Esophagus (tissue), 2 donors: ENCODE measurements at regions not wholly inside any gene's neighbourhood (a gene's known extent, or its start where the extent isn't known, plus 50 kb on each side); places are given as distances from the start of the nearest gene placed in this dataset.
"Not testable (repeated sequence)": the region's sequence is repeated elsewhere in the genome, so short reads cannot be mapped to it uniquely, and the experiment has no call there.

Experiments used
- H3K27ac ChIP-seq, 2 donors: one replicate each; pipeline ENCODE4 v1.5.1; 2013; ENCODE audit warnings: low read depth in 2 of 2, mild to moderate bottlenecking in 2 of 2, inconsistent platforms in 1 of 2, low read length in 1 of 2, moderate library complexity in 1 of 2
- H3K27me3 ChIP-seq, 2 donors: one replicate each; pipeline ENCODE4 v1.6.1; 2013; ENCODE audit warnings: low read length in 2 of 2, control low read depth in 1 of 2, mild to moderate bottlenecking in 1 of 2; ENCODE audit not compliant: insufficient read depth in 2 of 2, control insufficient read depth in 1 of 2
- H3K36me3 ChIP-seq, 2 donors: one replicate each; pipeline ENCODE4 v1.6.1; 2013; ENCODE audit warnings: low read length in 1 of 2; ENCODE audit not compliant: control insufficient read depth in 2 of 2, insufficient read depth in 2 of 2
- H3K4me1 ChIP-seq, 2 donors: one replicate each; pipeline ENCODE4 v1.6.1; 2013; ENCODE audit warnings: low read length in 1 of 2; ENCODE audit not compliant: control insufficient read depth in 2 of 2, insufficient read depth in 2 of 2
- H3K4me3 ChIP-seq, 2 donors: one replicate each; pipeline ENCODE4 v1.5.1; 2013; ENCODE audit warnings: low read length in 2 of 2, mild to moderate bottlenecking in 2 of 2, low read depth in 1 of 2, moderate library complexity in 1 of 2
- H3K9me3 ChIP-seq, 2 donors: one replicate each; pipeline ENCODE4 v1.6.1; 2013; ENCODE audit warnings: mild to moderate bottlenecking in 2 of 2, low read depth in 1 of 2, low read length in 1 of 2, moderate library complexity in 1 of 2; ENCODE audit not compliant: control insufficient read depth in 2 of 2, insufficient read depth in 1 of 2
- WGBS, 2 donors: extraction: QIAGEN DNeasy Blood & Tissue Kit; methylation state at CpG; one replicate each; pipeline ENCODE4 v1.1.7; 2013; 5-methylcytosine and 5-hydroxymethylcytosine counted together
- donor health status: healthy with polysubstance abuse.
- donor health status: Bipolar disorder and iron deficiency.

DNA sequence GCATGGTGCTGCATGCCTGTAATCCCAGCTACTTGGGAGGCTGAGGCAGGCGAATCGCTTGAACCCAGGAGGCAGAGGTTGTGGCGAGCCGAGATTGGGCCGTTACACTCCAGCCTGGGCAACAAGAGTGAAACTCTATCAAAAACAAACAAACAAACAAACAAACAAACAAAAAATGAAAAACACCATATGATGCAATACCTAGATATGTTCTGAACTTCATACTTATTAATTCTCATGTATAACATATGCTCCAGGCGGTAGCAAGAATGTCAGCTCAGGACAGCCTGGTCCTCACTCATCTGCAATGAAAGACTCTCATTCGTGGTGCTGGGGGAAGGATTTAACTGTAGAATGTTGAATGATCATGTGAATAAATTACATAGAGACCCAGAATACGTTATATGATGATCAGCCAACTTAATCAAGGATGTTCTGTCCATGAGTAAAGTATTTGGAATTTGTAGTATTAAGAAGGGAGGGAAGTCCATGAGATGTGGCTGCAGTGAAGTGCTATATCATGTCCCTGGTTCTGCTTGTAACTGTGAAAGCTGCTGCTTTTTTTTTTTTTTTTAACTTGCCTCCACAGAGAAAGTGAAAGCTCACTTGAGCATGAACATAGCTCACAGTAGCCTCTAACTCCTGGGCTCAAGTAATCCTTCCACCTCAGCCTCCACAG is 206.8 kb downstream of the UQCRFS1 start:
- no peak overlapping the region for H3K27ac ChIP-seq
- H3K36me3 ChIP-seq, result no peaks in the 10 kb centered on the region
- no peaks in the 10 kb centered on the region for H3K4me1 ChIP-seq
- H3K9me3 ChIP-seq, result no peaks in the 10 kb centered on the region
- no peak overlapping the region for H3K4me3 ChIP-seq
- H3K27me3 ChIP-seq, result no peaks in the 10 kb centered on the region
- WGBS, 2 donors, result 85 to 86% methylated on average over 8 of the region's 8 CpGs

DNA sequence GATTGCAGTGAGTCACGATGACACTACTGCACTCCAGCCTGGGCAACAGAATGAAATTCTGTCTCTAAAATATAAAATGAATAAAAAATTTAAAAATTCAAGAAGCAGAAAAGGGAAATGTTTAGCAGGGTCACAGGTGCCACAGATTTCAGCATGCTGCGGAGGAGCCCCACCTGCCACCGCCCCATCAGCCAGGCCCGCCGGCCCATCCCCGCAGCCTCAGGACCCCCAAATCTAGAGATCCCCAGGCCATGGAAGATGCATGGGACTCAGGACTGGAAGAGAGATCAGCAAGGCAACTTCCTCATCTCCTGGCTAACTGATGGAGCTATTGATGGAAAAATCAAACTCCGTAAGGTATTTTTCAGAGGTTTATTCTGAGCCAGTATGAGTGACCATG is 208.2 kb downstream of the UQCRFS1 start:
- no peaks in the 10 kb centered on the region for H3K27me3 ChIP-seq
- 96 to 98% methylated on average over 7 of the region's 7 CpGs for WGBS, 2 donors
- H3K9me3 ChIP-seq, result no peaks in the 10 kb centered on the region
- H3K27ac ChIP-seq, result no peak overlapping the region
- H3K36me3 ChIP-seq, result no peaks in the 10 kb centered on the region
- H3K4me3 ChIP-seq, result no peak overlapping the region
- H3K4me1 ChIP-seq, result no peaks in the 10 kb centered on the region

DNA sequence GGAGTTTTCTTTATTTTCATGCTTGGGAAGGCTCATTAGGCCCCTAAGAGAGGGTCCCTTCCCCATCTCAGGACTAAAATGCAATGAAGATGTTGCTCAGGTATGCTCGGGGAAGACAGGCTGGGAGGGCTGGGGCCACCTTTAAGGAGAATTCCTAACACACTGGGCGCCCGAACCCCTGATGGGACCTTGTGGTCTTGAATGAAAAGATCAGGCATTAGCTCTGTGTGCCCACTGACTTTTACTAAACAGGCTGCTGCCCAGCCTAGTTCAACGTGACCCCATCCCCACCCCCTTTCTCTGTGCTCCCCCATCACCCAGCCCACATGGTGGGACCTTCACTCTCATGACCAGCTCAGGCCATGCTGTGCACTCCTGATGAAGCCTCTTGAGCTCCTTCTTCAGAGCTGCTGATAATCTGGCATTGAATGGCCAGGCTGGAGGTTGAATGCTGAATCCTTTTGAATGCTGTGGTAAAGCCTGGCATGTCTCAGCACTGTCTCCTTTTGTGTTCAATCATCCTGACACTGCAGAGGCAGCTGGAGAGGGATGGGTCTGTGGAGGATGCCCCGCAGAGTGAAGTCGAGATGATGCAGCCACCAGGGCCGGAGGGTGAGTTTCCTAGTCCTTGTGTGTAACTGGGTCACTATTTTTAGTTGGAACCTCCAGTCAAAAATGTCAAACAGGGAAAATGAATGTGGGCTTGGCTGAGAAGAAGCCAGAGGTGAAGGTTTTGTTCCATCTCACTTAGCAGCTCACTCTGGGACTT is 209.1 kb downstream of the UQCRFS1 start:
- H3K4me1 ChIP-seq, result no peaks in the 10 kb centered on the region
- no peak overlapping the region for H3K4me3 ChIP-seq
- no peaks in the 10 kb centered on the region for H3K36me3 ChIP-seq
- WGBS, 2 donors, result 66 to 71% methylated on average over 7 of the region's 7 CpGs
- no peaks in the 10 kb centered on the region for H3K27me3 ChIP-seq
- no peaks in the 10 kb centered on the region for H3K9me3 ChIP-seq
- no peak overlapping the region for H3K27ac ChIP-seq

DNA sequence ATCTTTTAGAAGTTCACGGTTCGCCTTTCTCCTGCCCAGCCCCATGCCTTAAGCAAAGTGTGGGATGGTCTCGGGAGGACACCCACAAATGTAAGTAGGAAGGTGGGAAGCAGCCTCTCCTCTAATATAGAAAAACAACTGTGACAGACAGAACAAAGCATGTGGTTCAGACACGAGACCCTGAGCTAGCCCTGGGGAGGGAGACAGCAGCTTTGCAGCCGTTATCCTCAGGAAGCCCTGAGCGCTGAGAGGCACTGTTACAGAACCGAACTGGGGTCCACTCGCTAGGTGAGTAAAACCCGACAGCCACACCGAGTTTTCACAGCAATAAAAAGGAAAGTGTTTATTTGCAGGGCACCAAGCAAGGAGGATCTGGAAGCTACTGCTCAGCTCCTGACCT is 210.6 kb downstream of the UQCRFS1 start:
- no peak overlapping the region for H3K27ac ChIP-seq
- no peaks in the 10 kb centered on the region for H3K27me3 ChIP-seq
- WGBS, 2 donors, result 67 to 69% methylated on average over 10 of the region's 10 CpGs
- no peaks in the 10 kb centered on the region for H3K36me3 ChIP-seq
- H3K9me3 ChIP-seq, result peaks cover 0 to 4% of the 10 kb centered on the region in 2 donors
- no peaks in the 10 kb centered on the region for H3K4me1 ChIP-seq
- H3K4me3 ChIP-seq, result no peak overlapping the region

DNA sequence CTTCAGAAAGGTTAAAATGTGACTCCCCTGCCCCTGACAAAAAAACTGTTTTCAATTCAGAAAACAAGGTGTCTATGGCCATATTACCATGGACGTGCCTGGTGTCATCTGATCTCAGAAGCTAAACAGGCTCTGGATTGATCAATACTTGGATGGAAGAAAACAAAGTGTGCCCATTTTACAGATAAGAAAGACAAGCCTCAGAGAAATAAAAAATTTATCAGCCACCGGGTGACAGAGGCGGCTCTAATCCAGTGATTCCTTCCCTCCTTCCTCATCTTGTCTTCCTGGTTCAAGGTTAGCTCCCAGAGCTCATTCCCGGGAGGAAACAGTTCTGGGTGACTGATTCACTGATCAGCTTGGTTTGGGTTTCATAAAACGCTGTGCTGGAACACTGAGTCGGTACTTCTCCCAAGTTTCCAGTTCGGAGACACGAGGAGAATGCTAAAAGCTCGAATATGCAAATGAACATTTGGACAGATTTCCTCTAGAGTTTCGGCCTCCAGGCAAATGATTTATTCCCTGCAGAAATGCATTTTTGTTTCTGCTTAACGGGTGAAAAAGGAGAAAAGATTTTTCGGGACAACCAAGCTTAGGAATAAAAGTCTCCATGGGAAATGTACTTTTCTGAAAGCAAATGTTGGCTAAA is 211.2 kb downstream of the UQCRFS1 start:
- Histone ChIP-seq H3K9me3 (peaks cover 0 to 7% of the 10 kb centered on the region in 2 donors), H3K4me3 (no peak overlapping the region), H3K27me3 (no peaks in the 10 kb centered on the region), H3K4me1 (no peaks in the 10 kb centered on the region), H3K27ac (no peak overlapping the region), H3K36me3 (no peaks in the 10 kb centered on the region)
- 43 to 47% methylated on average over 12 of the region's 12 CpGs for WGBS, 2 donors

DNA sequence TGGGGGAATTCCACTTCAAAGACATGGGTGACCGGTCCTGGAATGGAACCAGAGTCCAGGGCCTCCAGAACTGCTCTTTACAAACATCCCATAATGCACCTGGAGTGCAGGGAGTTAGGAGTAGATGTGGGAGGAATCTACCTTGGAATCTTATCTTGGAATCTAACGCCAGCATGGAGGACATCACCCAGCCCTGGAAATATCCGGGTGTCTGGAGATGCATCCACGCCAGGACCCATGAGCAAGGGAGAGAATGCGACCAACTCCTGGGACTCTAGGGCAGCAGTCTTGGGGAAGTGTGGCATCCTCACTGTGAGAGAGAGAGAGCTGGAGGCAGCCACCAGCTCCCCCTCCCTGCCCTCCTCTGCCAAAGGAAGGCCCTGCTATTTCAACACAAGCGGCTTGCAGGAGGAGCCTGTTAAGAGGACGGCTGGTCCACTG is 211.8 kb downstream of the UQCRFS1 start:
- no peaks in the 10 kb centered on the region for H3K4me1 ChIP-seq
- peaks cover 0 to 7% of the 10 kb centered on the region in 2 donors for H3K9me3 ChIP-seq
- H3K27me3 ChIP-seq, result no peaks in the 10 kb centered on the region
- H3K4me3 ChIP-seq, result no peak overlapping the region
- WGBS, 2 donors, result 62 to 65% methylated on average over 7 of the region's 7 CpGs
- H3K27ac ChIP-seq, result no peak overlapping the region
- H3K36me3 ChIP-seq, result no peaks in the 10 kb centered on the region

DNA sequence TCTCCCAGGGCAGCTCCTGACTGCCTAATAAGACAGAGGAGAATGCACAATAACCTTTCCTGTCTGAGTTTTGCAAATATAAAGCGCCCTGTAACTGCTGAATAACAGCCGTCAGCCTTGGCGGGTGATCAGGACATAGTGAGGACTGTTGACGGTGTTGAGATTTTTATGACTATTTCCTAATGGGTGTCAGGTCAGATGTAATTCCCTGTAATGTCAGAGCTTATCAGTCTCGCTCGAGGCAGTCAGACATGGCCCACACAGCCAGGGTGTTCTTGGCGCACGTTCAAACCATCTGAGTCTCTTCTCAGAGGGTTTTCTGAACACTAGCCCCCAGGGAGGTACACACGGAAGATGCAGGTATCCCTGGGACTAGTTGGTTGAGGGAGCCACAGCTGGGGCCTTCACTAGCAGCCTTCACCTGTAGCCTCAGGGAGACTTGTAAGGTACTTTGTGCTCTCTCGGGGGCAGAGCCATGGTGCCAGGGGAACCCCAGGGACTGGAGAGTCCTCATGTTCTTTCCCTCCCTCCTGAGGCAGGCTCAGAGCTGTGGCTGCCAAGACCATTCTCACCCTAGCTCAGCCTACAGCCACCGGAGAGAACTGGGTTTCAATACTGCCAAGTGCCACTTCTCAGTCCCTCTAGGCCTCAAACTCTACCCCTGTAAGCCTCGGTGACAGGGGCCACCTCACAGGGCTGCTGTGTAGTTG is 213.1 kb downstream of the UQCRFS1 start:
- H3K4me1 ChIP-seq, result no peaks in the 10 kb centered on the region
- H3K9me3 ChIP-seq, result peaks cover under 1 to 8% of the 10 kb centered on the region in 2 donors
- H3K27ac ChIP-seq, result no peak overlapping the region
- H3K27me3 ChIP-seq, result no peaks in the 10 kb centered on the region
- no peaks in the 10 kb centered on the region for H3K36me3 ChIP-seq
- 74 to 84% methylated on average over 12 of the region's 12 CpGs for WGBS, 2 donors
- no peak overlapping the region for H3K4me3 ChIP-seq

DNA sequence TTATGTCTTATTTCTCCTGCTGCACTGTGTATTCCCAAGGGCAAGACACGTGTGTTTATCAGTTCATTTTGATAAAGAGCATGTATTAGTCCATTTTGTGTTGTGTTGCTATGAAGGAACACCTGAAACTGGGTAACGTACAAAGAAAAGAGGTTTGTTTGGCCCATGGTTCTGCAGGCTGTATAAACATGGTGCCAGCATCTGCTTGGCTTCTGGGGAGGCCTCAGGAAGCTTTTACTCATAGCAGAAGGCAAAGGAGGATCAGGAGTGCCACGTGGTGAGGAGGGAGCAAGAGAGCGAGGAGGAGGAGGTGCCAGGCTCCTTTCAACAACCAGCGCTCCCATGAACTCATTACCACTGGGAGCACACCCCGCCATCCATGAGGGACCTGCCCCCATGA is 214.0 kb downstream of the UQCRFS1 start:
- Histone ChIP-seq H3K36me3 (no peaks in the 10 kb centered on the region), H3K27me3 (no peaks in the 10 kb centered on the region), H3K9me3 (peaks cover 5 to 12% of the 10 kb centered on the region in 2 donors), H3K4me1 (no peaks in the 10 kb centered on the region), H3K4me3 (no peak overlapping the region), H3K27ac (no peak overlapping the region)
- WGBS, 2 donors, result 82 to 86% methylated on average over 6 of the region's 6 CpGs

DNA sequence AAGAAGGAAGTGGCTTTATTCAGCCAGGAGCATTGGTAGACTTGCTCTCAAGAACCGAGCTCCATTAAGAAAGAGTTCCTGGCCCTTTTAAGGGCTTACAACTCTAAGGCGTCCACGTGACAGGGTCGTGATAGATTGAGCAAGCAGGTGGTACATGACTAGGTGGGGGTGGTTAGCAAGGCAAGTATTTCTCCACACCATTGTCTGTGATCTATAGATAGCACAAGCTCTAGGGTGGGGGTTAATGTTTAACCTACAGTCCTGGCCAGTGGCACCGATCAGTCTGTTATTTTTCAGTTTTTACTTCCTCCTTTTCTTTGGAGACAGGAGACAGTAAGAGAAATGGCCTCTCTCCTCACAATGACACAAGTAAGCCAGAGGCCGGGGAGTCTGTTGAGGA is 215.1 kb downstream of the UQCRFS1 start:
- H3K27ac ChIP-seq, H3K36me3 ChIP-seq, H3K4me1 ChIP-seq, H3K4me3 ChIP-seq, H3K27me3 ChIP-seq: not testable (repeated sequence)
- 54 to 69% methylated on average over 6 of the region's 6 CpGs for WGBS, 2 donors
- peaks cover 5 to 14% of the 10 kb centered on the region in 2 donors for H3K9me3 ChIP-seq
